Activated T-cell treated with anti-CD3 and anti-CD28 coated beads, Interleukin-2, amount 50 U/mL, for 4 hours (primary cell): ENCODE measurements at regions not wholly inside any gene's neighbourhood (a gene's known extent, or its start where the extent isn't known, plus 50 kb on each side); places are given as distances from the start of the nearest gene placed in this dataset.

Experiments used
- ATAC-seq, 2 donors: fragments of 200-7000 bp; cut with Tn5 transposase; one replicate each; pipeline ENCODE4 v1.10.0; 2021
- DNase-seq: peaks from one replicate; pipeline ENCODE4 v3.0.0-alpha.2; 2020
- H3K27me3 Mint-ChIP-seq: one replicate; pipeline ENCODE4 v1.8.0; 2021; ENCODE audit warnings: low read depth, mixed read lengths
- H3K36me3 Mint-ChIP-seq: one replicate; pipeline ENCODE4 v1.8.0; 2022; ENCODE audit warnings: mixed read lengths; ENCODE audit not compliant: insufficient read depth
- H3K4me1 Mint-ChIP-seq: one replicate; pipeline ENCODE4 v1.8.0; 2021; ENCODE audit warnings: low read depth, mixed read lengths
- H3K4me3 Mint-ChIP-seq: one replicate; pipeline ENCODE4 v1.8.0; 2021; ENCODE audit warnings: mild to moderate bottlenecking, moderate library complexity, mixed read lengths
- H3K9me3 Mint-ChIP-seq: one replicate; pipeline ENCODE4 v1.8.0; 2021; ENCODE audit warnings: mixed read lengths

DNA sequence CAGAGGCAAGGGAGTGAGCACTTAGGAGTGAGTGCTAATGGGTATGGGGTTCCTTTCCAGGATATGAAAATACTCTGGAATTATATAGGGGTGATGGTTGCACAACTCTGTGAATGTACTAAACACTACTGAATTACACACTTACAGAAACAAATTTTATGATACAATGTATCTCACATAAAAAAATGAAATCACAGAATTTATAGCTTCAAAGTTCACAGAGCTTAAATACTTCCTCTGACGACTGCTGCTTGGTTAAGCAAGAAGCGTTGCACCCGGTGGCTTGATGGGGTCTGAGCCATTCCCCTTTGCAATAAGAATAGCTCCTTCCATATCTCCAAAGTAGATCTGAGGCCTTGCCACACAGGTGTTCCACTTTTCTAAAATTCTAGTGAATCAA is 835.1 kb downstream of the TSN start:
- Mint-ChIP-seq H3K4me1 (no peaks in the 10 kb centered on the region), H3K4me3 (no peak overlapping the region), H3K9me3 (peaks cover 21% of the 10 kb centered on the region), H3K36me3 (no peaks in the 10 kb centered on the region), H3K27me3 (no peaks in the 10 kb centered on the region)
- no peak for ATAC-seq
- DNase-seq = no peak

DNA sequence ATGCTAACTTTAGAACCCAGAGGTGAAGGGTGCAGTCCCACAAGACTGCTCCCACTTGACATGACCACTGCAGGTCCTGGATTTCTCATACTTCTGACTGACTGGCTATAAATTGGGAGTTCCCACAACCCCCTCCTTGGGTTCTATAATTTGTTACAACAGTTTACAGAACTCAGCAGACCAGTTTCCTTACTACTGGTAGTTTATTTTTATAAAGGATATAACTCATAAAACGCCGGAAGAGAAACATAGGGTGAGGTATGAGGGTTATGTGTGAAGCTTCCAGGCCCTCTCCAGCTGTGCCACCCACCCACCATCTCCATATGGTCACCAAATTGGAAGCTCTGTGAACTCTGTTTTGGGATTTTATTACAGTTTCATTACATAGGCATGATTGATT is 839.6 kb downstream of the TSN start:
- H3K9me3 Mint-ChIP-seq = peaks cover 5% of the 10 kb centered on the region
- H3K4me1 Mint-ChIP-seq = no peaks in the 10 kb centered on the region
- DNase-seq = no peak
- no peaks in the 10 kb centered on the region for H3K27me3 Mint-ChIP-seq
- ATAC-seq = no peak
- no peak overlapping the region for H3K4me3 Mint-ChIP-seq
- no peaks in the 10 kb centered on the region for H3K36me3 Mint-ChIP-seq

DNA sequence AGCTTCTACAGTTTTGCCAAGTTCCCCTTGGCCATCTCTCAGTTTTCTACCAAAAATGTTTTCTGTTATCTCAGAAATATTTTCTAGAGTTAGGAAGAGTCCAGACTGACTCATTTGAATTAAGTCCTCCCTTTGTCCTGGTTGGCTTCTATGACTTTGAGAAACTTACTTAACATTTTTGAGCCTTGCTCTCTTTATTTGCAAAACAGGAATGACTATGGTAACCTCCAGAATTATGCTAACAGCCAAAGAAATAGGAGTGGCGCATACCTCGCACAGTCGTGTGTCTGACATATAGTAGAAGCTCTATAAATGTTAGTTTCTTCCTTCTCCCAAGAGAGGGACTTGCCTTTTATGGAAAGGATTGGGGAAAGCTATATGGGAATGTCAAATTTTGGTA is 841.1 kb downstream of the TSN start:
- Mint-ChIP-seq H3K4me1 (no peaks in the 10 kb centered on the region), H3K4me3 (no peak overlapping the region)

DNA sequence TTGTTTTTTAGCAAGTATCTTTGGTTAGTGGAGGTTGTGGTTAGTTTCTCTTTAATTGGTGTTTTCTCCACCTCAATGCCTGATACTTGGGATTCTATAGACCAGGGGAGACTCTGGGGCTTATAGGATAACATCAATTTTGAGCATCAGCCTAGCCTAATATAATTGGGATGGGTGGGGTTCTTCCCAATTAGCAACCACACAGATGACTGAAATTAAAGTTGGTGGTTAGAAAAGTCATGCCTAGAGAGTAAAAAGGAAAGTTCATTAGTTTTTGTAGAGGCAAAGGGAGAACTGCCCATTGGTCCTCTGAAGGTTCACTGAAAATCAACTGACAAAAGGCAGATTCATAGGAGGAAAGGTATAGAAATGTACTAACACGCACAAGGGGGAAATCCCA is 843.3 kb downstream of the TSN start:
- Mint-ChIP-seq H3K4me3 (no peak overlapping the region), H3K36me3 (no peaks in the 10 kb centered on the region), H3K27me3 (no peaks in the 10 kb centered on the region), H3K4me1 (no peaks in the 10 kb centered on the region), H3K9me3 (no peaks in the 10 kb centered on the region)
- DNase-seq = no peak
- no peak for ATAC-seq

More for the DNA sequence above, 841.1 kb downstream of the TSN start:
- no peak for DNase-seq
- no peaks in the 10 kb centered on the region for H3K36me3 Mint-ChIP-seq
- H3K9me3 Mint-ChIP-seq = peaks cover under 1% of the 10 kb centered on the region
- no peaks in the 10 kb centered on the region for H3K27me3 Mint-ChIP-seq
- ATAC-seq = no peak

DNA sequence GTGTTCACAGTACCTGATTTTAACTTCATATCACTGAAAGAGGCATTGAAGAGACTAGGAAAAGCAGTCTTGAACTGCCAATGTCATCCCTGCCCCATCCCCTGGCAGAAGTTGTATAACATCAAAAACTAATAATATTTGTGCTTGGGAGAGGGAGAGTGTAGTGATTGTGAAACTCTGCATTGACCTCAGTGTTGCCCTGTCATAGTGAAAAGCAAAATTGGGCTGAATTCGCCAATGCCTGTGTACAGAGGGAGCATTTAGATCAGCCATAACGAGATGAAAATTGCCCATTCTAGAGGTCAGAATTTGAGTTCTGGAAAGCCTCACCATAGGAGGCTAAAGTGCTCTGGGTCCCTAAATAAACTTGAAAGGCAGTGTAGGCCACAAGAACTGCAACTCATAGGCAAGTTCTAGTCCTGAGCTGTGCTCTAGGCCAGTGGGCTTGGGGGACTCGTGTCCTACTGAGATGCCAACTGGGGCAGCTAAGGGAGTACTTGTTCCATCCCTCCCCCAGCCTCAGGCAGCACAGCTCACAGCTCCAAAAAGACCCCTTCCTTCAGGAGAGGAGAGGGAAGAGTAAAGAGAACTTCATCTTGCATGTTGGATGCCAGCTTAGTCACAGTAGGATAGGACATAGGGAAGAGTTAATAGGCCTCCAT is 855.6 kb downstream of the TSN start:
- H3K4me1 Mint-ChIP-seq = no peaks in the 10 kb centered on the region
- H3K36me3 Mint-ChIP-seq = no peaks in the 10 kb centered on the region

DNA sequence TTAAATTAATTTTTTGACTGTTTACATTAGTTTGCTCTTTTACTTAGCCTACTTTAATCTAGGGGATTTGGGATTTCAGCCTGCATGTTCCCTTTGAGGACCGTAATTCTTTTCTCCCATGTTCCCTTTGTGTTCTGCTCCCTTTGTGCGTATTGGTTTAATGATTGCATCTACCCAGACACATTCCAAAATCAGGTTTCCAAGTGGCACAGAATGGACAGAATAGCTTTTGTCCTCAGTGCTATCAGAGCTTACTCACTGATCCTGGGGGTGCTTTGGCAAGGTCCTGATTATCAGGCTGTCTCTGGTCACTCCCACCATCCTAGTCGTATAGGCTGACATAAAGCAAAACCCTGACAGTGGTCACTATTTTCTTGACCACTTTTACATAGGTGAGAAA is 867.5 kb downstream of the TSN start:
- Mint-ChIP-seq H3K9me3 (peaks cover 14% of the 10 kb centered on the region), H3K27me3 (no peaks in the 10 kb centered on the region), H3K4me3 (no peak overlapping the region), H3K36me3 (no peaks in the 10 kb centered on the region), H3K4me1 (no peaks in the 10 kb centered on the region)
- ATAC-seq (no peak), DNase-seq (no peak)

More for the DNA sequence above, 855.6 kb downstream of the TSN start:
- Mint-ChIP-seq H3K9me3 (peaks cover 9% of the 10 kb centered on the region), H3K4me3 (no peak overlapping the region), H3K27me3 (no peaks in the 10 kb centered on the region)
- DNase-seq (no peak), ATAC-seq (no peak)

DNA sequence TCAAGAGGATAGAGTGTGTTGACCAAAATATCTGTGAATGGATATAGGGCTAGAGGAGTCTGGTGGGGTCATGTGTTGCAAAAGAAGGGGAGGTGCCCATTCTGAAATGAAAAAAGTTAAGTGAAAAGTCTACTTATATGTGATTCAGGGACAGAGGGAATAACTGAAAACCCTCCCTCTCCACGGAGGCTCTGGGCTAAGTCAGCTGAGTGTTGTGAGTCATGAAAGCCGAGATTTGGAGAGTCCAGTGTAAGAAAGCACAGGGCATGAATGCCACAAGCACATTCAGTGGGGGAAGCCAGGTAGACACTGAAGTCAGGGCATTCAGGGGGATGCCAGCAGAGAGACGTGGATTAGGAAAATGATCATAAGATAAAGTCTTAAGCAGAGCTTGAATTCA is 871.9 kb downstream of the TSN start:
- H3K36me3 Mint-ChIP-seq = no peaks in the 10 kb centered on the region
- ATAC-seq (no peak), DNase-seq (no peak)
- no peaks in the 10 kb centered on the region for H3K4me1 Mint-ChIP-seq
- no peak overlapping the region for H3K4me3 Mint-ChIP-seq
- H3K27me3 Mint-ChIP-seq = no peaks in the 10 kb centered on the region
- peaks cover under 1% of the 10 kb centered on the region for H3K9me3 Mint-ChIP-seq

DNA sequence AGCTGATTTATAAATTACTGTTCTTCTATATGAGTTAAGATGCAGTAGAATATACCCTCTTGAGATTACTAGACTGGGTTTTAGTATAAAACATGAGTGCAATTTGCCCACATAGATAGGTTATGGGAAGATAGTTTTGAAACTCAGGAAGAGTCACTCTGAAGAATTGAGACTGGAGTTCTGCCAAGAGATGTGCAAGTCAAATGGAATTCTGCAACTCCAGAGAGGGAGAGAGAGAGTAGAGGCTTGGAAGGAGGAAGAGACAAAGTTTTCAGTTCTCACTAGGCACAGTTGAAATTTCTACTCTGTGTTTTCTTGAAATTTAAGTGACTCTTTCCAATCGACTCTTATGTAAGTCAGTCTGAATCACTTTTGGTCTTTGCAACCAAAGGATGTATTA is 878.8 kb downstream of the TSN start:
- Mint-ChIP-seq H3K27me3 (no peaks in the 10 kb centered on the region), H3K9me3 (peaks cover 3% of the 10 kb centered on the region), H3K4me3 (no peak overlapping the region), H3K4me1 (no peaks in the 10 kb centered on the region), H3K36me3 (no peaks in the 10 kb centered on the region)
- no peak for ATAC-seq
- DNase-seq = no peak

DNA sequence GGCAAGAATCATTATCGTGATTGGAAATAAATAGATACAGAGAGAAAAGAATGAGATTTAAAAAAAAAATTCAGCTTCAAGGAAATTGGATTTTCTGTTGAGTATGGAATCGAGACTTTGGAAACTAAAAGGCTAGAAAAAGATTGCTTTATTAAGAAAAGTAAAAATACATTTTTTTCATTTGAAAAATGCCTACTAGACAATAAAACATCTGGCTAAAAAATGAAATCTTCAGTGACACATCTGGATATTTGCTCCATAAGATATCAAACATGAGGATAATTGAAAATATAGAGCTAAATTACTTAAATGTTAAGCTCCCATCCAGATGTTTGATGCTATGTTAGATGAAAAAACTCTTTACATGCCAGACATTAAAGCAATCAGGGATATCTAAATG is 879.5 kb downstream of the TSN start:
- peaks cover 3% of the 10 kb centered on the region for H3K9me3 Mint-ChIP-seq
- no peak overlapping the region for H3K4me3 Mint-ChIP-seq
- H3K4me1 Mint-ChIP-seq = no peaks in the 10 kb centered on the region
- ATAC-seq (no peak), DNase-seq (no peak)
- no peaks in the 10 kb centered on the region for H3K36me3 Mint-ChIP-seq
- H3K27me3 Mint-ChIP-seq = no peaks in the 10 kb centered on the region

DNA sequence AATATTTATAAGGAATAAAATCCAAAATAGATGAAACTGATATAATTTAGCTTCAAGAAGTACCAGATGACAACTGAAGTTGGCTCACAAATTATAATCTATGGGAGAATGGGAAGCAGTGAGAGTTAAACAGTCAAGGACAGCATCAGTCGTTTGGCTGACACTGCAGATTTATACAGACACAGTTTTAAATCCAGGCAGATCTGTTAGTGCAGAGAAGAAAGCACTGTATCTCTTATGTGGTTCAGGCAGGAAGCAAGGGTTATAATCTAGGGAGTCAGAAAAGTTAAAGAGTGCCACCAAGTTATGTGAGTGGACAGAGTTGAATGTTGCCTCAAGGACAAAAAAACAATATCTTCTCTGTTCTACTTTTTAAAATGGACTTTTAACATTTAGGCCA is 880.2 kb downstream of the TSN start:
- H3K36me3 Mint-ChIP-seq = no peaks in the 10 kb centered on the region
- H3K4me3 Mint-ChIP-seq = no peak overlapping the region
- H3K9me3 Mint-ChIP-seq = peaks cover 3% of the 10 kb centered on the region
- no peaks in the 10 kb centered on the region for H3K4me1 Mint-ChIP-seq
- DNase-seq = no peak
- ATAC-seq = no peak
- no peaks in the 10 kb centered on the region for H3K27me3 Mint-ChIP-seq

DNA sequence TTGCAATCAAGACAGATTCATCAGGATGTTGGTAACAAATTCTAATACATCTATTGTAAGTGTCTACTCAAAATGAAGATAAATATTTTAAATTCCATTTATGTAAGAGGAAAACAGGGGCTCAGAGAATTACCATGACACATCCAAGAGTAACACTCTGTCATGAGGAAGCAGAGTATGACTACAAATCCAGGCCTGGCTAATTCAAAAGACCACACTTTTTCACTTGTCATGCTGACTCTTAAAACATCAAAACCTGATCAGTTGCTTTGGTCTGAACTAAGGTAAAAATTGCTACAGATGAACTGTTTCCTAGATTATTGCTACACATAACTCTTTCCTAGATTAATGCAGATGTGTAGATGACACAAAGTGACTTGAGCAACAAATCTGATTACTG is 880.6 kb downstream of the TSN start:
- Mint-ChIP-seq H3K4me3 (no peak overlapping the region), H3K9me3 (peaks cover 3% of the 10 kb centered on the region), H3K36me3 (no peaks in the 10 kb centered on the region), H3K27me3 (no peaks in the 10 kb centered on the region), H3K4me1 (no peaks in the 10 kb centered on the region)
- DNase-seq (no peak), ATAC-seq (no peak)

DNA sequence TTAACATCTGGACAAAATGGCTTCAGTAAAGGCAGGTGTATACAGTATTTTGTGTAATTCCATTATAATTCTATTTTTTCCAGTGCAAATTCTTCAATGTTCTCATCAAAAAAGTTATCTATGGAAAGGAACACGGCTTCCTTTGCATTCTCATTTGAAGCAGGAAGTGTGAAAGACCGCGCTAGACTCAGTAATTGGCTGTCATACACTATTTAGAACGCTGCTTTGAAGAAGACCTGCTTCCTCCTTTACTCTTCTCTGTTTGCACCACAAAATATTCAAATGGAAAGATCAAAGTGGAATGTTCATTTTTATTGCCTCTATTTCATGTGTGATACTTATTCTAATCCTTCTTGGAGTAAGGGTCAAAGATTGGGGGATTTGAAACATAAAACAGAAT is 883.7 kb downstream of the TSN start:
- H3K36me3 Mint-ChIP-seq = no peaks in the 10 kb centered on the region
- DNase-seq = no peak
- no peak for ATAC-seq
- H3K27me3 Mint-ChIP-seq = no peaks in the 10 kb centered on the region
- H3K4me1 Mint-ChIP-seq = no peaks in the 10 kb centered on the region
- H3K4me3 Mint-ChIP-seq = no peak overlapping the region
- H3K9me3 Mint-ChIP-seq = peaks cover 3% of the 10 kb centered on the region

DNA sequence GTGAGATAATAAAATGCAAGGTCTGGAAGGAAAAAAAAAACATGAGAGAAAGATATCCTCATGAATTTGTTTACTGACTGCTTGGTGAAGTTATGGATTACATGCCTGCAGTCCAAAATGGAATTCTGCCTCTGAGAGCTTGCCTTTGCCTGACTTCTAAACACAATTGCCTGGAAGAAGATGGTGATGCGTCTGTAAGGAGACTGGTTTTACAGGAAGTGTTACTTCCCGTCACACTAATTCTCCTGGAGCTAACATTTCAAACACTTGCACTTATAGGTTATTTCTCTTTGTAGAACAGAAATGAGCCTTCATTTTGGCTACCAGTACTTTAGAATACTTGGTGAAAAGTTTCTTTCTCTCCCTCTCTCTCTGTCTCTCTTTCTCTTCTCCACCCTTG is 884.3 kb downstream of the TSN start:
- Mint-ChIP-seq H3K27me3 (no peaks in the 10 kb centered on the region), H3K4me3 (no peak overlapping the region), H3K36me3 (no peaks in the 10 kb centered on the region), H3K9me3 (peaks cover 3% of the 10 kb centered on the region), H3K4me1 (no peaks in the 10 kb centered on the region)
- DNase-seq = no peak
- ATAC-seq = no peak

DNA sequence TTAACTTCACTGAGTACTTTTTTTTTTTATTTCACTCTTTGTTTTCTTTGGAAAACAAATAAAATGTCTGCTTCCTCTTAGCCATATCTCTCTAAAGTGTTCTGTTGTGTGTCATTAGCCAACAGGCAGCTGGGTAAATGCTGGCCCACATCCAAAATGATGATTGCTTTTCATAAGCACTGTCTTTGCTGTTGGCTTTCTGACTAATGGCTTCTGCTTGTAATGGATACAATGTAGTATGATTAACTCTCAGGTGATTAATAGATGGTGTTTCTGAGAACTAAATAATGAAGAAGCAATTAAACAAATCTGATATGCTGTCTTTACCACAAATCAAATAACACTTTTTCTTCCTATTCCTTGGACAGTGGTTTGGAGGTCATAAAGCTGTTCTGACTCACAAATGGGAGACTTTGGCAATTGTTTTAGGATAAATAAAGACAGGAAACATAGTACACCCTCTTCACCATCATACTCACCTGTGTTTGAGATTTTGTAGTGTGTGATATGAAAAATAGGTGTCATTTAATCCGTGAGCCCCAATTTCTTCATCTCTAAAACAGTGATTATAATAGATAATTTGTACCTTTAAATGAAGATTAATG is 888.4 kb downstream of the TSN start:
- H3K4me1 Mint-ChIP-seq = no peaks in the 10 kb centered on the region
- no peaks in the 10 kb centered on the region for H3K27me3 Mint-ChIP-seq
- peaks cover 4% of the 10 kb centered on the region for H3K9me3 Mint-ChIP-seq
- no peak for DNase-seq
- H3K4me3 Mint-ChIP-seq = no peak overlapping the region
- no peaks in the 10 kb centered on the region for H3K36me3 Mint-ChIP-seq
- no peak for ATAC-seq

DNA sequence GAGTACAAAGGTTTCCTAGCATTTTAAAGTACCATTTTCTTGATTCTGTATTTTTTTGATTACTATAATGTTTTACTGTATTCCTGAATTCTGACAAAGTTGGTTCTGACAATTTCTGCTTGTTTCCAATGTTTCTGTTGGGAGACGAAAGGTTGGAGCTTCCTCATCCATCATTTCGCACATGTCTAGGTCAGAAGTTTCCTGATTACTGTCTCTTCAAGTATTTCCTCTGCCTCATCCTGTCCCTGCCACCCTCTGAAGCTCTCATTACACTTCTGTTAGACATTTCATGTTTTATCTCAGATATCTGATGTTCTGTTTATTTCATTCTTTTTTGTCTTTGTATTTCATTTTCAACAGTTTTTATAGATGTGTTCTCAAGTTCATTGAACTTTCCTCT is 895.8 kb downstream of the TSN start:
- no peaks in the 10 kb centered on the region for H3K4me1 Mint-ChIP-seq
- H3K36me3 Mint-ChIP-seq = no peaks in the 10 kb centered on the region
- ATAC-seq (no peak), DNase-seq (no peak)
- H3K9me3 Mint-ChIP-seq = peaks cover 4% of the 10 kb centered on the region
- H3K27me3 Mint-ChIP-seq = no peaks in the 10 kb centered on the region
- H3K4me3 Mint-ChIP-seq = no peak overlapping the region
